ENCODE measurements at regions not wholly inside any gene's neighbourhood (a gene's known extent, or its start where the extent isn't known, plus 50 kb on each side); places are given as distances from the start of the nearest gene placed in this dataset.
"Not testable (repeated sequence)": the region's sequence is repeated elsewhere in the genome, so short reads cannot be mapped to it uniquely, and the experiment has no call there.

DNA sequence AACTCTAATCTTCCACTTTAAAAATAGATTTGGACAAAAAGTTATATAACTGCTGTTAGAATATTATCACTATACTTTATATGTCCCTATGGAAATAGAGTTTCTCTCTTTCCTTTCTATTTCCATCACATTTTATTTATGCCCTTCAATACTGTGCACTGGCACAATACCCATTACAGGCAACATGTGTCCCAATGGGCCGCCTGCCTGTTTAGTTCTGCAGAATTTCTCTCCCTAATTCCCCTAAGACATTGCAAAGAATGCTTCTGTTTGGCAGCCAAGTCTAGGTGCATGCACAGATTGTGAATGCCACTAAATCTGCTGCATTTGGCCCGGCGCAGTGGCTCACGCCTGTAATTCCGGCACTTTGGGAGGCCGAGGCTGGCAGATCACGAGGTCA lies 520.4 kb upstream of the FLRT2 start:
- Histone ChIP-seq H3K27ac (no peak overlapping the region), H3K4me1 (no peaks in the 10 kb centered on the region), H3K27me3 (no peaks in the 10 kb centered on the region), H3K4me3 (no peak overlapping the region), H3K9me3 (no peaks in the 10 kb centered on the region), H3K36me3 (no peaks in the 10 kb centered on the region)
- ATAC-seq (no peak), DNase-seq (no peak)
- TF ChIP-seq, protein P1, sequence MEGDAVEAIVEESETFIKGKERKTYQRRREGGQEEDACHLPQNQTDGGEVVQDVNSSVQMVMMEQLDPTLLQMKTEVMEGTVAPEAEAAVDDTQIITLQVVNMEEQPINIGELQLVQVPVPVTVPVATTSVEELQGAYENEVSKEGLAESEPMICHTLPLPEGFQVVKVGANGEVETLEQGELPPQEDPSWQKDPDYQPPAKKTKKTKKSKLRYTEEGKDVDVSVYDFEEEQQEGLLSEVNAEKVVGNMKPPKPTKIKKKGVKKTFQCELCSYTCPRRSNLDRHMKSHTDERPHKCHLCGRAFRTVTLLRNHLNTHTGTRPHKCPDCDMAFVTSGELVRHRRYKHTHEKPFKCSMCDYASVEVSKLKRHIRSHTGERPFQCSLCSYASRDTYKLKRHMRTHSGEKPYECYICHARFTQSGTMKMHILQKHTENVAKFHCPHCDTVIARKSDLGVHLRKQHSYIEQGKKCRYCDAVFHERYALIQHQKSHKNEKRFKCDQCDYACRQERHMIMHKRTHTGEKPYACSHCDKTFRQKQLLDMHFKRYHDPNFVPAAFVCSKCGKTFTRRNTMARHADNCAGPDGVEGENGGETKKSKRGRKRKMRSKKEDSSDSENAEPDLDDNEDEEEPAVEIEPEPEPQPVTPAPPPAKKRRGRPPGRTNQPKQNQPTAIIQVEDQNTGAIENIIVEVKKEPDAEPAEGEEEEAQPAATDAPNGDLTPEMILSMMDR (IDR thresholded peaks at IDR 0.05) = no peak
- TF ChIP-seq POLR2A (IDR thresholded peaks at IDR 0.05) = no peak
- intact Hi-C loops (cut with DNase I) = no loop called here
- WGBS (ENCODE audit: insufficient coverage, low coverage, low lambda C conversion rate, missing lambda C conversion rate) = 78% methylated on average over 5 of the region's 7 CpGs

DNA sequence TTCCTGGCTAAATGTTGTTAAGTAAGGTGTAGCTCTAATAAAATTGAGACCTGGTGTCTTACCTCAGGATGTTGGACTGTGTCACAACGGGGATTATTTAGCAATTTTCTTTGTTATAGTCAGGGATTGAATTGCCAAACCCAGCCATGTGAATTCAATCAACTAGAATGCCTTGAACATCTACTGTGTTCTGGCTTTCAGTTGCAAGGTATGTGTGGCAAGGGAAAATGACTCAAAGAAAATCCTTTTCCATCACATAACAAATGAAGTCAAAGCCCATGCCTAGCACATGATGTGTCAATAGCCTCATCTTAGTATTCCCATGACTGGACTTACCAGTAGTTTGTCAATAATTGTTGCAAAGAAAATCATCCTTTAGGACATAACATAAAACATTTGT lies 519.8 kb upstream of the FLRT2 start:
- intact Hi-C loops (cut with DNase I) = no loop called here
- no peaks in the 10 kb centered on the region for H3K27me3 ChIP-seq
- ATAC-seq (no peak), DNase-seq (no peak)
- no peak overlapping the region for H3K4me3 ChIP-seq
- H3K4me1 ChIP-seq = no peaks in the 10 kb centered on the region
- no peaks in the 10 kb centered on the region for H3K9me3 ChIP-seq
- TF ChIP-seq, protein P1 (IDR thresholded peaks at IDR 0.05) = no peak
- no peak for TF ChIP-seq POLR2A (IDR thresholded peaks at IDR 0.05)
- no peak overlapping the region for H3K27ac ChIP-seq
- H3K36me3 ChIP-seq = no peaks in the 10 kb centered on the region
- 23% methylated on average over 1 of the region's 1 CpG for WGBS (ENCODE audit: insufficient coverage, low coverage, low lambda C conversion rate, missing lambda C conversion rate)

DNA sequence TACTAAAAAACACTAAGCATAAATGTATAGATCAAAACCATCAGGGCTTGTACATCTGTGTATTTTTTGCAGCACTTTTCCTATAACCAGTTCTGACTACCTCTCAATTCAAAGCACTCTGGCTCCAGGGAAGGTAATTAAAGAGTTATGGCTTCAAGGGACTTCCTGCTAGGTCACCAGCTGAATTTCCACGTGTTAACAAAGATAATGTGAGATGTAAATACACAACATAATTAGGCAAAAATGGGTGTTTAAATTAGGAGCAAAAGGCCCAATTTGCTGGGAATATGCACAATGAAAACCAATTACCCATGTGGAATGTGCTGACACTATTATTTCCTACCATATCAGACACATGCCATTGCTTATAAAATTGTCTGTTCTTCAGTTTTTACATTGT lies 513.4 kb upstream of the FLRT2 start:
- intact Hi-C loops (cut with DNase I) = no loop called here
- 0% methylated on average over 1 of the region's 1 CpG for WGBS (ENCODE audit: insufficient coverage, low coverage, low lambda C conversion rate, missing lambda C conversion rate)

DNA sequence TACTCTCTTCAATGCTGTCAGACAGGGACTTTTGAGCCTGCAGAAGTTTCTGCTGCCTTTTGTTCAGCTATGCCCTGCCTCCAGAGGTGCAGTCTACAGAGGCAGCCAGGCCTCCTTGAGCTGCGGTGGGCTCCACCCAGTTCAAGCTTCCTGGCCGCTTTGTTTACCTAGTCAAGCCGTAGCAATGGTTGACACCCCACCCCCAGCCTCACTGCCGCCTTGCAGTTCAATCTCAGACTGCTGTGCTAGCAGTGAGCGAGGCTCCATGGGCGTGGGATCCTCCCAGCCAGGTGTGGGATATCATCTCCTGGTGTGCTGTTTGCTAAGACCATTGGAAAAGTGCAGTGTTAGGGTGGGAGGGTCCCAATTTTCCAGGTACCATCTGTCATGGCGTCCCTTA lies 506.1 kb upstream of the FLRT2 start:
- ATAC-seq; H3K27ac ChIP-seq; H3K9me3 ChIP-seq; H3K27me3 ChIP-seq; H3K4me1 ChIP-seq; intact Hi-C loops (cut with DNase I); DNase-seq; H3K36me3 ChIP-seq; H3K4me3 ChIP-seq: not testable (repeated sequence)
- WGBS (ENCODE audit: insufficient coverage, low coverage, low lambda C conversion rate, missing lambda C conversion rate) = 27% methylated on average over 3 of the region's 7 CpGs

More for the DNA sequence above, 513.4 kb upstream of the FLRT2 start:
- Histone ChIP-seq H3K4me1 (no peaks in the 10 kb centered on the region), H3K27ac (no peak overlapping the region), H3K27me3 (no peaks in the 10 kb centered on the region), H3K4me3 (no peak overlapping the region), H3K36me3 (no peaks in the 10 kb centered on the region), H3K9me3 (no peaks in the 10 kb centered on the region)
- no peak for ATAC-seq
- DNase-seq = no peak
- TF ChIP-seq, protein P1 (IDR thresholded peaks at IDR 0.05) = no peak
- TF ChIP-seq POLR2A (IDR thresholded peaks at IDR 0.05) = no peak

DNA sequence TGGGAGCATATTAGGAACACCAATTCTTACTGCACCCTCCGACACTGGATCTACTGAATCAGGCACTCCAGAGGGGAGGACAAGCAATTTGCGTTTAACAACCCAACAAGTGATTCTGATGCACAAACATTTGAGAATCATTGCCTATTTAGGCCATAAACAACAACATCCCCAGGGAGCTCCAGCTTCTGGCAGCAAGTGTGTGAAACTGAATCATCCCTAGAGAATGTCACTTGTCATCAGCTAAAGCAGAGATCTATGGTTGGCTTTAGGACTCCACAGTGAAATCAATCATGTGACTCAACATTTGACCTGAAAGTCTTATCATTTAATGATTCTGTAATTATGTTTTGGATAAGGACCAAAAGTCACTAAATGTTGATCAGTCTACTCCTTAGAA lies 505.0 kb upstream of the FLRT2 start:
- H3K4me3 ChIP-seq = no peak overlapping the region
- no peaks in the 10 kb centered on the region for H3K9me3 ChIP-seq
- intact Hi-C loops (cut with DNase I) = no loop called here
- ATAC-seq (no peak), DNase-seq (no peak)
- H3K36me3 ChIP-seq = no peaks in the 10 kb centered on the region
- no peak overlapping the region for H3K27ac ChIP-seq
- no peaks in the 10 kb centered on the region for H3K4me1 ChIP-seq
- no CpG with 5 or more reads among the region's 2 CpGs for WGBS (ENCODE audit: insufficient coverage, low coverage, low lambda C conversion rate, missing lambda C conversion rate)
- H3K27me3 ChIP-seq = no peaks in the 10 kb centered on the region
- no peak for TF ChIP-seq POLR2A (IDR thresholded peaks at IDR 0.05)
- TF ChIP-seq, protein P1 (IDR thresholded peaks at IDR 0.05) = no peak
